H9 (cell line): ENCODE measurements at regions not wholly inside any gene's neighbourhood (a gene's known extent, or its start where the extent isn't known, plus 50 kb on each side); places are given as distances from the start of the nearest gene placed in this dataset.

Experiments used
- DNase-seq: peaks from one replicate; pipeline ENCODE4 v3.0.0-alpha.2; 2017
- H2AFZ ChIP-seq: one replicate; pipeline ENCODE4 v1.6.1; 2013; ENCODE audit warnings: mild to moderate bottlenecking, low read length, control low read depth, moderate library complexity
- H2AK5ac ChIP-seq: 2 replicates; pipeline ENCODE4 v1.6.1; 2013; ENCODE audit warnings: low read length, control low read depth, mixed read lengths; ENCODE audit not compliant: insufficient read length
- H2BK120ac ChIP-seq: one replicate; pipeline ENCODE4 v1.6.1; 2013; ENCODE audit warnings: low read depth, mild to moderate bottlenecking, low read length, control low read depth, inconsistent platforms; ENCODE audit not compliant: poor library complexity, severe bottlenecking
- H2BK12ac ChIP-seq: 2 replicates; pipeline ENCODE4 v1.6.1; 2013; ENCODE audit warnings: low read length, control low read depth, mixed read lengths, low read depth; ENCODE audit not compliant: insufficient read length
- H2BK15ac ChIP-seq: 2 replicates; pipeline ENCODE4 v1.6.1; 2013; ENCODE audit warnings: low read depth, low read length, control low read depth
- H2BK20ac ChIP-seq: one replicate; pipeline ENCODE4 v1.6.1; 2013; ENCODE audit warnings: low read depth, mild to moderate bottlenecking, low read length, control low read depth, inconsistent platforms; ENCODE audit not compliant: poor library complexity, severe bottlenecking
- H2BK5ac ChIP-seq: 2 replicates; pipeline ENCODE4 v1.6.1; 2013; ENCODE audit warnings: low read length, control low read depth, mixed read lengths; ENCODE audit not compliant: insufficient read length
- H3K14ac ChIP-seq: 2 replicates; pipeline ENCODE4 v1.6.1; 2013; ENCODE audit warnings: low read length, control low read depth; ENCODE audit not compliant: insufficient read depth
- H3K18ac ChIP-seq: 2 replicates; pipeline ENCODE4 v1.6.1; 2013; ENCODE audit warnings: low read depth, mild to moderate bottlenecking, mixed read lengths, low read length, control low read depth; ENCODE audit not compliant: insufficient read length
- H3K23ac ChIP-seq: 2 replicates; pipeline ENCODE4 v1.6.1; 2013; ENCODE audit warnings: low read length, control low read depth, mixed read lengths, low read depth; ENCODE audit not compliant: insufficient read length
- H3K23me2 ChIP-seq: 2 replicates; pipeline ENCODE4 v1.6.1; 2013; ENCODE audit warnings: low read depth, mild to moderate bottlenecking, mixed read lengths, low read length, control low read depth; ENCODE audit not compliant: insufficient read length, poor library complexity, severe bottlenecking
- H3K27ac ChIP-seq: 2 replicates; pipeline ENCODE4 v1.5.1; 2013; ENCODE audit warnings: low read length, control low read depth, mixed read lengths, low read depth; ENCODE audit not compliant: insufficient read length
- H3K27me3 ChIP-seq: 2 replicates; pipeline ENCODE4 v1.6.1; 2013; ENCODE audit warnings: low read length, control low read depth, inconsistent platforms; ENCODE audit not compliant: insufficient read depth
- H3K4ac ChIP-seq: 2 replicates; pipeline ENCODE4 v1.6.1; 2013; ENCODE audit warnings: low read depth, mild to moderate bottlenecking, control low read depth, inconsistent platforms, low read length, moderate library complexity
- H3K4me1 ChIP-seq: 2 replicates; pipeline ENCODE4 v1.6.1; 2013; ENCODE audit warnings: low read length, control low read depth, inconsistent platforms; ENCODE audit not compliant: insufficient read depth
- H3K4me2 ChIP-seq: 2 replicates; pipeline ENCODE4 v1.6.1; 2013; ENCODE audit warnings: low read length, control low read depth, mixed read lengths; ENCODE audit not compliant: insufficient read length, insufficient read depth
- H3K56ac ChIP-seq: 2 replicates; pipeline ENCODE4 v1.6.1; 2013; ENCODE audit warnings: low read depth, mild to moderate bottlenecking, mixed read lengths, low read length, control low read depth; ENCODE audit not compliant: insufficient read length
- H3K79me1 ChIP-seq: 2 replicates; pipeline ENCODE4 v1.6.1; 2013; ENCODE audit warnings: low read depth, mild to moderate bottlenecking, moderate library complexity, low read length, control low read depth, inconsistent platforms; ENCODE audit not compliant: insufficient read depth, poor library complexity, severe bottlenecking
- H3K79me2 ChIP-seq: 2 replicates; pipeline ENCODE4 v1.6.1; 2013; ENCODE audit warnings: low read length, control low read depth, inconsistent platforms; ENCODE audit not compliant: insufficient read depth
- H3K9ac ChIP-seq: 2 replicates; pipeline ENCODE4 v1.6.1; 2013; ENCODE audit warnings: low read length, control low read depth, mixed read lengths; ENCODE audit not compliant: insufficient read length; ENCODE audit errors: extremely low read depth
- H3K9me3 ChIP-seq: one replicate; pipeline ENCODE4 v1.6.1; 2013; ENCODE audit warnings: low read depth, low read length, inconsistent platforms; ENCODE audit not compliant: control insufficient read depth
- H3T11ph ChIP-seq: one replicate; pipeline ENCODE4 v1.6.1; 2013; ENCODE audit warnings: mild to moderate bottlenecking, low read length, control low read depth, inconsistent platforms
- H4K20me1 ChIP-seq: one replicate; pipeline ENCODE4 v1.6.1; 2013; ENCODE audit not compliant: control insufficient read depth, insufficient read length, insufficient read depth
- H4K5ac ChIP-seq: 2 replicates; pipeline ENCODE4 v1.6.1; 2013; ENCODE audit warnings: low read depth, mild to moderate bottlenecking, mixed read lengths, low read length, control low read depth; ENCODE audit not compliant: insufficient read length
- H4K8ac ChIP-seq: replicated peaks from 2 replicates; pipeline ENCODE4 v1.6.1; 2013; ENCODE audit warnings: low read length, control low read depth, mixed read lengths, low read depth; ENCODE audit not compliant: insufficient read length
- H4K91ac ChIP-seq: 2 replicates; pipeline ENCODE4 v1.6.1; 2013; ENCODE audit warnings: low read depth, mild to moderate bottlenecking, moderate library complexity, mixed read lengths, low read length, control low read depth; ENCODE audit not compliant: insufficient read length
- H3K27ac Mint-ChIP-seq, 3 experiments: 2 replicates in 2 of 3; 3 replicates in 1 of 3; pipeline ENCODE4 v1.8.0; 2020 to 2021; ENCODE audit warnings: mixed read lengths in 3 of 3, mild to moderate bottlenecking in 1 of 3, moderate library complexity in 1 of 3
- H3K27me3 Mint-ChIP-seq: 2 replicates; pipeline ENCODE4 v1.8.0; 2021; ENCODE audit warnings: low read depth, mild to moderate bottlenecking, moderate library complexity, mixed read lengths
- H3K36me3 Mint-ChIP-seq, 3 experiments: 2 replicates in 2 of 3; 3 replicates in 1 of 3; pipeline ENCODE4 v1.8.0; 2020 to 2021; ENCODE audit warnings: low read depth in 3 of 3, mixed read lengths in 3 of 3; ENCODE audit not compliant: insufficient read depth in 1 of 3
- H3K4me1 Mint-ChIP-seq, 2 experiments: 2 replicates each; pipeline ENCODE4 v1.8.0; 2020; ENCODE audit warnings: mixed read lengths in 2 of 2
- H3K4me3 Mint-ChIP-seq, 2 experiments: 2 replicates in 1 of 2; 3 replicates in 1 of 2; pipeline ENCODE4 v1.8.0; 2020 to 2021; ENCODE audit warnings: mild to moderate bottlenecking in 2 of 2, mixed read lengths in 2 of 2, moderate library complexity in 1 of 2
- H3K9me3 Mint-ChIP-seq, 2 experiments: 2 replicates in 1 of 2; 3 replicates in 1 of 2; pipeline ENCODE4 v1.8.0; 2020; ENCODE audit warnings: mild to moderate bottlenecking in 2 of 2, mixed read lengths in 2 of 2, moderate library complexity in 1 of 2
- WGBS: extraction: QIAGEN DNeasy Blood & Tissue Kit; methylation state at CpG from one replicate; pipeline ENCODE4 v1.1.7; 2013; ENCODE audit warnings: missing lambda C conversion rate, low lambda C conversion rate, mixed read lengths; ENCODE audit not compliant: insufficient read length; ENCODE audit errors: extremely low coverage; 5-methylcytosine and 5-hydroxymethylcytosine counted together
- TF ChIP-seq, protein P1 (sequence below): fragments of 200-600 bp; sonication (generic); conservative IDR thresholded peaks from 3 replicates; pipeline ENCODE4 v1.8.0; 2021; ENCODE audit warnings: antibody characterized with exemption, mild to moderate bottlenecking

DNA sequence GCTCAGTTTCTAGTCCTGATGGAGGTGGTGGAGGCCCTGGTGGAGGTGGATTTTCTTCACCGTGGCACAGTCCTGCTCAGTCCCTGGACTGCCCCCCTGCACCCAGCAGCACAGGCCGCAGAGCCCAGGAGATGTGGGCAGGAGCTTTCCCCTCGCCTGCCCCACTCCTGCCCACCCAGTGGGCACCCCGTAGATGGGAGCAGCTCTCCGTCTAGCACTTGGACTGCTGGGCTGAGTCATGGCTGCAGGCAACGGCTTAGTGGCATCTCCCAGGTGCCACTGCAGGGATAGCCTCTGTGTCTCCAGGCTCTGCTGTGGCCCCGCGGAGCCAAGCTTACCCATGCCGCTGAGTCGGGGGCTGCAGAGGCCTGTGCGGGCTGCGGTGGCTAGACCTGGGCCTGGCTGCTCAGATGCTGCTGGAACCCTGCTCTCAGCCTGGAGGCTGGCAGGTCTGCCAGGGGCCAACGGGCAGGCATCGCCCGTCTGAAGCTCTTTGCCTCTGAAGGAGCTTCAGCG lies 92.3 kb upstream of the CTDP1 start:
- Histone ChIP-seq H4K8ac (no peak overlapping the region), H2BK120ac (no peak overlapping the region), H2AK5ac (no peak overlapping the region), H3K79me1 (no peaks in the 10 kb centered on the region), H2AFZ (no peak overlapping the region), H3K18ac (no peak overlapping the region), H3K56ac (no peak overlapping the region), H3K79me2 (no peaks in the 10 kb centered on the region), H3K14ac (no peak overlapping the region; the same call in 1 of the 2 replicates), H4K91ac (no peak overlapping the region), H3K4me2 (no peak overlapping the region), H4K20me1 (peaks cover 4% of the 10 kb centered on the region), H3K27me3 (no peaks in the 10 kb centered on the region), H3K4ac (no peak overlapping the region), H4K5ac (no peak overlapping the region), H3K4me1 (no peaks in the 10 kb centered on the region), H3K23ac (no peak overlapping the region), H2BK20ac (no peak overlapping the region), H3K27ac (no peak overlapping the region), H2BK5ac (no peak overlapping the region), H2BK15ac (no peak overlapping the region), H3K23me2 (peaks cover 4% of the 10 kb centered on the region), H3K9ac (no peak overlapping the region), H3K9me3 (no peaks in the 10 kb centered on the region), H2BK12ac (no peak overlapping the region), H3T11ph (no peak overlapping the region)
- Mint-ChIP-seq H3K27ac (no peak overlapping the region), H3K4me3 (no peak overlapping the region), H3K4me1 (peaks cover 12 to 20% of the 10 kb centered on the region in 2 experiments), H3K9me3 (no peaks in the 10 kb centered on the region), H3K27me3 (no peaks in the 10 kb centered on the region; the same call in 1 of the 2 replicates), H3K36me3 (no peaks in the 10 kb centered on the region)
- TF ChIP-seq, protein P1, sequence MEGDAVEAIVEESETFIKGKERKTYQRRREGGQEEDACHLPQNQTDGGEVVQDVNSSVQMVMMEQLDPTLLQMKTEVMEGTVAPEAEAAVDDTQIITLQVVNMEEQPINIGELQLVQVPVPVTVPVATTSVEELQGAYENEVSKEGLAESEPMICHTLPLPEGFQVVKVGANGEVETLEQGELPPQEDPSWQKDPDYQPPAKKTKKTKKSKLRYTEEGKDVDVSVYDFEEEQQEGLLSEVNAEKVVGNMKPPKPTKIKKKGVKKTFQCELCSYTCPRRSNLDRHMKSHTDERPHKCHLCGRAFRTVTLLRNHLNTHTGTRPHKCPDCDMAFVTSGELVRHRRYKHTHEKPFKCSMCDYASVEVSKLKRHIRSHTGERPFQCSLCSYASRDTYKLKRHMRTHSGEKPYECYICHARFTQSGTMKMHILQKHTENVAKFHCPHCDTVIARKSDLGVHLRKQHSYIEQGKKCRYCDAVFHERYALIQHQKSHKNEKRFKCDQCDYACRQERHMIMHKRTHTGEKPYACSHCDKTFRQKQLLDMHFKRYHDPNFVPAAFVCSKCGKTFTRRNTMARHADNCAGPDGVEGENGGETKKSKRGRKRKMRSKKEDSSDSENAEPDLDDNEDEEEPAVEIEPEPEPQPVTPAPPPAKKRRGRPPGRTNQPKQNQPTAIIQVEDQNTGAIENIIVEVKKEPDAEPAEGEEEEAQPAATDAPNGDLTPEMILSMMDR = no peak
- DNase-seq = peak; percentile 19
- no CpG with 5 or more reads among the region's 16 CpGs for whole genome bisulfite sequencing
